Astrocyte (in vitro differentiated cells and primary cell): ENCODE measurements at regions not wholly inside any gene's neighbourhood (a gene's known extent, or its start where the extent isn't known, plus 50 kb on each side); places are given as distances from the start of the nearest gene placed in this dataset.

Experiments used
- CTCF ChIP-seq: IDR thresholded peaks from 2 replicates; pipeline ENCODE4 v1.5.1; 2011; ENCODE audit warnings: low read depth, mild to moderate bottlenecking, inconsistent platforms, low read length, moderate library complexity; ENCODE audit not compliant: insufficient read depth
- EZH2 ChIP-seq: IDR thresholded peaks from 2 replicates; pipeline ENCODE4 v1.6.1; 2012; ENCODE audit warnings: mild to moderate bottlenecking, low read length, inconsistent platforms; ENCODE audit not compliant: insufficient read depth

- TF ChIP-seq CTCF (no peak), EZH2 (no peak)
Measured at GRCh38 chr3:106745344-106746168, 631.7 kb upstream of the CCDC54 start.
